MM.1S (cell line): ENCODE measurements at regions not wholly inside any gene's neighbourhood (a gene's known extent, or its start where the extent isn't known, plus 50 kb on each side); places are given as distances from the start of the nearest gene placed in this dataset.

Experiments
- DNase-seq: peaks from one replicate; pipeline ENCODE4 v3.0.0-alpha.2; 2015
- H2AFZ ChIP-seq: fragments of 300-600 bp; sonication (generic); 2 replicates; pipeline ENCODE4 v1.6.0; 2016; ENCODE audit warnings: antibody characterized with exemption, low read length
- H3F3A ChIP-seq: fragments of 300-600 bp; sonication (generic); 2 replicates; pipeline ENCODE4 v1.6.1; 2016; ENCODE audit warnings: mild to moderate bottlenecking, antibody characterized with exemption, low read length, moderate library complexity, mixed read lengths; ENCODE audit not compliant: insufficient read depth
- H3K27ac ChIP-seq: fragments of 300-600 bp; sonication (generic); 2 replicates; pipeline ENCODE4 v1.5.1; 2016; ENCODE audit warnings: mild to moderate bottlenecking, low read length
- H3K27me3 ChIP-seq: fragments of 300-600 bp; sonication (generic); replicated peaks from 2 replicates; pipeline ENCODE4 v1.6.0; 2016; ENCODE audit warnings: low read length; ENCODE audit not compliant: insufficient read depth
- H3K36me3 ChIP-seq: fragments of 300-600 bp; sonication (generic); replicated peaks from 2 replicates; pipeline ENCODE4 v1.6.1; 2016; ENCODE audit warnings: mild to moderate bottlenecking, low read length, mixed read lengths; ENCODE audit not compliant: insufficient read depth
- H3K4me1 ChIP-seq: fragments of 300-600 bp; sonication (generic); 2 replicates; pipeline ENCODE4 v1.6.1; 2016; ENCODE audit warnings: low read length, mixed read lengths
- H3K4me2 ChIP-seq: fragments of 300-600 bp; sonication (generic); 2 replicates; pipeline ENCODE4 v1.6.0; 2016; ENCODE audit warnings: low read depth, low read length
- H3K4me3 ChIP-seq: fragments of 300-600 bp; sonication (generic); 2 replicates; pipeline ENCODE4 v1.5.1; 2016; ENCODE audit warnings: low read length, mixed read lengths
- H3K79me2 ChIP-seq: fragments of 300-600 bp; sonication (generic); 2 replicates; pipeline ENCODE4 v1.6.1; 2016; ENCODE audit warnings: mixed run types, low read length, mixed read lengths
- H3K9ac ChIP-seq: fragments of 300-600 bp; sonication (generic); 2 replicates; pipeline ENCODE4 v1.6.1; 2016; ENCODE audit warnings: low read length, mixed read lengths
- H3K9me2 ChIP-seq: fragments of 300-600 bp; sonication (generic); replicated peaks from 2 replicates; pipeline ENCODE4 v1.6.1; 2016; ENCODE audit warnings: mild to moderate bottlenecking, low read length, mixed read lengths; ENCODE audit not compliant: insufficient read depth
- H3K9me3 ChIP-seq: fragments of 300-600 bp; sonication (generic); replicated peaks from 2 replicates; pipeline ENCODE4 v1.6.1; 2016; ENCODE audit warnings: mild to moderate bottlenecking, low read length, mixed read lengths; ENCODE audit not compliant: insufficient read depth
- H4K20me1 ChIP-seq: fragments of 300-600 bp; sonication (generic); 2 replicates; pipeline ENCODE4 v1.6.1; 2016; ENCODE audit warnings: mild to moderate bottlenecking, low read length, moderate library complexity, mixed read lengths; ENCODE audit not compliant: insufficient read depth
- CTCF ChIP-seq: fragments of 300-600 bp; sonication (generic); IDR thresholded peaks from 2 replicates; pipeline ENCODE4 v1.5.1; 2016; ENCODE audit warnings: antibody characterized with exemption, low read length, mixed read lengths
- EZH2 ChIP-seq: fragments of 300-600 bp; sonication (generic); optimal IDR thresholded peaks from 2 replicates; pipeline ENCODE3; 2017; ENCODE audit warnings: low read depth, mild to moderate bottlenecking, antibody characterized with exemption, low read length, mixed read lengths
- EZH2phosphoT487 ChIP-seq: fragments of 300-600 bp; sonication (generic); IDR thresholded peaks from 2 replicates; pipeline ENCODE4 v1.6.1; 2018; ENCODE audit warnings: antibody characterized with exemption, low read length

GRCh38 chr21:16002874-16003466 lies 273.2 kb downstream of the USP25 start:
- Histone ChIP-seq H3K9ac (no peak overlapping the region), H3K9me2 (no peaks in the 10 kb centered on the region), H3K9me3 (no peaks in the 10 kb centered on the region), H3K27me3 (no peaks in the 10 kb centered on the region), H3F3A (no peaks in the 10 kb centered on the region), H2AFZ (no peak overlapping the region), H3K36me3 (no peaks in the 10 kb centered on the region), H3K4me3 (no peak overlapping the region), H3K27ac (no peak overlapping the region), H3K4me2 (no peak overlapping the region), H4K20me1 (no peaks in the 10 kb centered on the region), H3K79me2 (no peaks in the 10 kb centered on the region), H3K4me1 (no peaks in the 10 kb centered on the region)
- DNase-seq: no peak
- TF ChIP-seq EZH2: no peak
- TF ChIP-seq EZH2phosphoT487: no peak
- no peak for TF ChIP-seq CTCF

- Histone ChIP-seq H4K20me1 (no peaks in the 10 kb centered on the region), H3K9ac (no peak overlapping the region), H3K9me3 (no peaks in the 10 kb centered on the region), H3K27ac (no peak overlapping the region), H3K4me1 (no peaks in the 10 kb centered on the region), H3K27me3 (no peaks in the 10 kb centered on the region), H3K36me3 (no peaks in the 10 kb centered on the region), H3F3A (no peaks in the 10 kb centered on the region), H3K79me2 (no peaks in the 10 kb centered on the region), H3K9me2 (no peaks in the 10 kb centered on the region), H3K4me3 (no peak overlapping the region), H3K4me2 (no peak overlapping the region), H2AFZ (no peak overlapping the region)
- no peak for DNase-seq
- TF ChIP-seq CTCF (no peak), EZH2 (no peak)
Observed at GRCh38 chr21:16004086-16004485, 274.3 kb downstream of the USP25 start.

- Histone ChIP-seq H3K27me3 (no peaks in the 10 kb centered on the region), H3K79me2 (no peaks in the 10 kb centered on the region), H3K9me3 (no peaks in the 10 kb centered on the region), H3K36me3 (no peaks in the 10 kb centered on the region), H3F3A (no peaks in the 10 kb centered on the region), H3K4me1 (no peaks in the 10 kb centered on the region), H4K20me1 (no peaks in the 10 kb centered on the region), H3K4me3 (no peak overlapping the region), H3K9ac (no peak overlapping the region), H3K27ac (no peak overlapping the region), H3K9me2 (no peaks in the 10 kb centered on the region), H2AFZ (no peak overlapping the region), H3K4me2 (no peak overlapping the region)
- no peak for DNase-seq
- TF ChIP-seq EZH2 (no peak), CTCF (no peak), EZH2phosphoT487 (no peak)
Observed at GRCh38 chr21:16004523-16004922, 274.7 kb downstream of the USP25 start.
